ENCODE measurements at regions not wholly inside any gene's neighbourhood (a gene's known extent, or its start where the extent isn't known, plus 50 kb on each side); places are given as distances from the start of the nearest gene placed in this dataset.

GRCh38 chr2:120678926-120679325, 56.7 kb upstream of the GLI2 start:
- TF ChIP-seq TEAD4 (IDR thresholded peaks at IDR 0.05) (no peak), MAX (IDR thresholded peaks at IDR 0.05) (no peak), ZBTB7A (IDR thresholded peaks at IDR 0.05; ENCODE audit: low read depth) (no peak), NFIC (IDR thresholded peaks at IDR 0.05) (no peak), YY1 (IDR thresholded peaks at IDR 0.05; ENCODE audit: low read depth) (no peak), CREB1 (IDR thresholded peaks at IDR 0.05; ENCODE audit: low read depth) (no peak), RAD21 (IDR thresholded peaks at IDR 0.05; ENCODE audit: low read depth) (no peak), EP300 (IDR thresholded peaks at IDR 0.05; ENCODE audit: borderline replicate concordance) (no peak), TCF12 (IDR thresholded peaks at IDR 0.05; ENCODE audit: low read depth) (no peak), EGR1 (IDR thresholded peaks at IDR 0.05) (no peak), USF1 (IDR thresholded peaks at IDR 0.05) (no peak), REST (IDR thresholded peaks at IDR 0.05; ENCODE audit: low read depth) (no peak), FOXM1 (IDR thresholded peaks at IDR 0.05; ENCODE audit: borderline replicate concordance, low read depth) (no peak), TAF1 (IDR thresholded peaks at IDR 0.05; ENCODE audit: low read depth) (no peak), CEBPB (IDR thresholded peaks at IDR 0.05) (no peak)

GRCh38 chr2:120679526-120679925, 56.1 kb upstream of the GLI2 start:
- TF ChIP-seq EP300 (IDR thresholded peaks at IDR 0.05; ENCODE audit: borderline replicate concordance) (no peak), ZBTB7A (IDR thresholded peaks at IDR 0.05; ENCODE audit: low read depth) (no peak), TEAD4 (IDR thresholded peaks at IDR 0.05) (no peak), MAX (IDR thresholded peaks at IDR 0.05) (no peak), YY1 (IDR thresholded peaks at IDR 0.05; ENCODE audit: low read depth) (no peak), USF1 (IDR thresholded peaks at IDR 0.05) (no peak), CREB1 (IDR thresholded peaks at IDR 0.05; ENCODE audit: low read depth) (no peak), TAF1 (IDR thresholded peaks at IDR 0.05; ENCODE audit: low read depth) (no peak), CEBPB (IDR thresholded peaks at IDR 0.05) (no peak), TCF12 (IDR thresholded peaks at IDR 0.05; ENCODE audit: low read depth) (no peak), REST (IDR thresholded peaks at IDR 0.05; ENCODE audit: low read depth) (no peak)

GRCh38 chr2:120680136-120680761, 55.4 kb upstream of the GLI2 start:
- TF ChIP-seq RAD21 (IDR thresholded peaks at IDR 0.05; ENCODE audit: low read depth) (peak; percentile 90), USF1 (IDR thresholded peaks at IDR 0.05) (no peak)

- TF ChIP-seq EP300 (IDR thresholded peaks at IDR 0.05; ENCODE audit: borderline replicate concordance) (no peak), EGR1 (IDR thresholded peaks at IDR 0.05) (no peak), TAF1 (IDR thresholded peaks at IDR 0.05; ENCODE audit: low read depth) (no peak), RAD21 (IDR thresholded peaks at IDR 0.05; ENCODE audit: low read depth) (no peak), TCF12 (IDR thresholded peaks at IDR 0.05; ENCODE audit: low read depth) (no peak), MAX (IDR thresholded peaks at IDR 0.05) (no peak), ZBTB7A (IDR thresholded peaks at IDR 0.05; ENCODE audit: low read depth) (no peak), YY1 (IDR thresholded peaks at IDR 0.05; ENCODE audit: low read depth) (no peak), TEAD4 (IDR thresholded peaks at IDR 0.05) (no peak), NFIC (IDR thresholded peaks at IDR 0.05) (no peak), REST (IDR thresholded peaks at IDR 0.05; ENCODE audit: low read depth) (no peak), FOXM1 (IDR thresholded peaks at IDR 0.05; ENCODE audit: borderline replicate concordance, low read depth) (no peak), CEBPB (IDR thresholded peaks at IDR 0.05) (no peak), USF1 (IDR thresholded peaks at IDR 0.05) (no peak), CREB1 (IDR thresholded peaks at IDR 0.05; ENCODE audit: low read depth) (no peak)
Observed at GRCh38 chr2:120681181-120681580, 54.5 kb upstream of the GLI2 start.
